Left ventricle myocardium inferior (tissue), 1 donor: ENCODE measurements at regions not wholly inside any gene's neighbourhood (a gene's known extent, or its start where the extent isn't known, plus 50 kb on each side); places are given as distances from the start of the nearest gene placed in this dataset.

Experiments used
- DNase-seq: peaks from one replicate; pipeline ENCODE4 v3.0.0-alpha.2; 2020
- H3K27ac ChIP-seq: fragments of 200-600 bp; replicated peaks from 2 replicates; pipeline ENCODE4 v1.8.0; 2021
- H3K27me3 ChIP-seq: fragments of 200-600 bp; 2 replicates; pipeline ENCODE4 v1.8.0; 2021; ENCODE audit warnings: low read depth
- H3K36me3 ChIP-seq: fragments of 200-600 bp; 2 replicates; pipeline ENCODE4 v1.8.0; 2021
- H3K4me1 ChIP-seq: fragments of 200-600 bp; 2 replicates; pipeline ENCODE4 v1.8.0; 2021
- H3K4me3 ChIP-seq: fragments of 200-600 bp; 2 replicates; pipeline ENCODE4 v1.8.0; 2021; ENCODE audit warnings: mild to moderate bottlenecking, moderate library complexity
- H3K9me3 ChIP-seq: fragments of 200-600 bp; replicated peaks from 2 replicates; pipeline ENCODE4 v1.8.0; 2021
- intact Hi-C: fragments of 100-400 bp; cut with micrococcal nuclease; formaldehyde crosslinking; loops from one replicate; pipeline ENCODE4 v1.11.0; 2022
- TF ChIP-seq, protein P1 (sequence below): fragments of 200-600 bp; IDR thresholded peaks from 2 replicates; pipeline ENCODE4 v1.8.0; 2021; ENCODE audit warnings: antibody characterized with exemption, mild to moderate bottlenecking, borderline replicate concordance
- donor health status: DM: no; HTN: yes; CAD: no; lungs with severe emphysema.

DNA sequence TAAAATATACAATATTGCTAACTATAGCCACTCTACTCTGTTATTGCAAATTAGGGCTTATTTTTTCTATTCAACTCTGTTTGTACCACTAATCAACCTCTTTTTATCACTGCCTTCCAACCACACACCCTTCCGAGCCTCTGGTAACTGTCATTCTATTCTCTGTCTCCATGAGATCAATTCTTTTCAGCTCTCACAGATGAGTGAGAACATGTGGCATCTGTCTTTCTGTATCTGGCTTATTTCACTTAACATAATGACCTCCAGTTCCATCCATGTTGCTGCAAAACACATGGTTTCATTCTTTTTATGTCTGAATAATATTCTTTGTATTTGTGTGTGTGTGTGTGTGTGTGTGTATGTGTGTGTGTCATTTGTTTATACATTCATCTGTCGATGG lies 350.1 kb upstream of the DACH1 start:
- intact Hi-C loops, result no loop called here
- no peak overlapping the region for H3K4me3 ChIP-seq
- DNase-seq, result no peak
- H3K9me3 ChIP-seq, result peaks cover 22% of the 10 kb centered on the region
- no peaks in the 10 kb centered on the region for H3K27me3 ChIP-seq
- TF ChIP-seq, protein P1, sequence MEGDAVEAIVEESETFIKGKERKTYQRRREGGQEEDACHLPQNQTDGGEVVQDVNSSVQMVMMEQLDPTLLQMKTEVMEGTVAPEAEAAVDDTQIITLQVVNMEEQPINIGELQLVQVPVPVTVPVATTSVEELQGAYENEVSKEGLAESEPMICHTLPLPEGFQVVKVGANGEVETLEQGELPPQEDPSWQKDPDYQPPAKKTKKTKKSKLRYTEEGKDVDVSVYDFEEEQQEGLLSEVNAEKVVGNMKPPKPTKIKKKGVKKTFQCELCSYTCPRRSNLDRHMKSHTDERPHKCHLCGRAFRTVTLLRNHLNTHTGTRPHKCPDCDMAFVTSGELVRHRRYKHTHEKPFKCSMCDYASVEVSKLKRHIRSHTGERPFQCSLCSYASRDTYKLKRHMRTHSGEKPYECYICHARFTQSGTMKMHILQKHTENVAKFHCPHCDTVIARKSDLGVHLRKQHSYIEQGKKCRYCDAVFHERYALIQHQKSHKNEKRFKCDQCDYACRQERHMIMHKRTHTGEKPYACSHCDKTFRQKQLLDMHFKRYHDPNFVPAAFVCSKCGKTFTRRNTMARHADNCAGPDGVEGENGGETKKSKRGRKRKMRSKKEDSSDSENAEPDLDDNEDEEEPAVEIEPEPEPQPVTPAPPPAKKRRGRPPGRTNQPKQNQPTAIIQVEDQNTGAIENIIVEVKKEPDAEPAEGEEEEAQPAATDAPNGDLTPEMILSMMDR, result no peak
- H3K27ac ChIP-seq, result no peak overlapping the region
- H3K36me3 ChIP-seq, result no peaks in the 10 kb centered on the region
- no peaks in the 10 kb centered on the region for H3K4me1 ChIP-seq

DNA sequence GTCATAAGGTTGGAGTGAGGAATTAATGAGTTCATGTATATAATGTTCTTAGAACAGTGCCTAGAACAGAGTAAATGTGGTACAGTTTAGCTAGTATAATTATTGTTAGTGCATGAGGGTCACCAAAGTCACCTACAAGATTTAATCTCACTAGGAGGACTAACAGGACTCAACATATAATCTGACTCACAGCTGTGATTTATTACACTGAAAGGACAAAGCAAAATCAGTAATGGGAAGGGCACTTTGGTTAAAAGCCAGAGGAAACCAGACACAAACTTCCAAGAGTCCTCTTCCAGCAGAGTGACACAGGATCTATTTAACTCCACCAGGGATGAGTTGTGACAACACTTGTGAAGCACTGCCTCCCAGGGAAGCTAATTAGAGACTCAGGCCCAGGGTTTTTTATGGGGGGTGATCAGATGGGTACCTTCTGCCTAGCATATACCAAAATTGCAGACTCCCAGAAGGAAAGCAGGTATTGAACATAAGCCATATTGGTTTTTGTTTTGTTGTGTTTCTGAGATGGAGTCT lies 341.2 kb upstream of the DACH1 start:
- no peaks in the 10 kb centered on the region for H3K4me1 ChIP-seq
- no peaks in the 10 kb centered on the region for H3K36me3 ChIP-seq

DNA sequence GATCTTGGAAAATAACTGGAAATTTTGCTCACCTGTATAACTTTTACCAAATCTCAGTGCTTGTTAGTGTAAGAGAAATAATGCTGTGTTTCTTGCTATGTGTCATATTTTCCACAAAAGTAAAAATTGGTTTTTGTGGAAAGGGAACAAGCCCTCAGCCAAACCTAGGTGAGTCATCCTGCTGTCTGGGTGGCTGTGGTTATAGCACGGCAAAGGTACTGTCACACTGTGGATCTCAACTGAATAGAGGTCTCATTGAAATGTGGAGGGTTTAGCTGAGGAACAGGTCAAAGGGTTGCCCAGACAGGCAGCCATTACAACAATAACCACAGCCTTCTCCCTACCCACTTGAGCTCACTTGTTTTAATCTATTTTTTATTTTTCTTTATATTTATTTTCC lies 338.8 kb upstream of the DACH1 start:
- TF ChIP-seq, protein P1, result no peak
- no peak for DNase-seq
- Histone ChIP-seq H3K4me1 (no peaks in the 10 kb centered on the region), H3K9me3 (no peaks in the 10 kb centered on the region), H3K27me3 (no peaks in the 10 kb centered on the region), H3K36me3 (no peaks in the 10 kb centered on the region), H3K27ac (no peak overlapping the region), H3K4me3 (no peak overlapping the region)
- intact Hi-C loops, result no loop called here

More for the DNA sequence above, 341.2 kb upstream of the DACH1 start:
- intact Hi-C loops, result no loop called here
- TF ChIP-seq, protein P1, result no peak
- H3K27ac ChIP-seq, result no peak overlapping the region
- no peaks in the 10 kb centered on the region for H3K27me3 ChIP-seq
- H3K4me3 ChIP-seq, result no peak overlapping the region
- H3K9me3 ChIP-seq, result no peaks in the 10 kb centered on the region
- no peak for DNase-seq

DNA sequence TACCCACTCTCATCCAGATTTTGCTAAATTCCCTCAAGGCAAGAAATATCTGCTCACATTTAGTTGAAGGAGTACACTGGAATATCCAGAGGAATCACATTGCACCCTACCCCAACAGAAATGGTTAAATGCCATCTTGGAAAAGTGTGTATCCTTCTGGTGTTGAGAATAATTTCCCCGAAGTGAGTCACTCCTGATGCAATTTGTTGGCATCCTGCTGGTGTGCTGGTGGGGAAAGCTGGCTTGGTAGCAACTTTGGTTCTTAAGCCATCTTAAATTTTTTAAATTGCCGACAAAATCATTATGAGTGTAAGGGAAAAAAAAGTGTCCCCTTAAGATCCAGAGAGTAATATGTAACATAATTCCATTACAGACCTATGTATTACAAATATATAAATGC lies 337.3 kb upstream of the DACH1 start:
- H3K36me3 ChIP-seq, result no peaks in the 10 kb centered on the region
- no peaks in the 10 kb centered on the region for H3K4me1 ChIP-seq
- TF ChIP-seq, protein P1, result no peak
- intact Hi-C loops, result no loop called here
- H3K27ac ChIP-seq, result no peak overlapping the region
- H3K4me3 ChIP-seq, result no peak overlapping the region
- DNase-seq, result no peak
- no peaks in the 10 kb centered on the region for H3K27me3 ChIP-seq
- no peaks in the 10 kb centered on the region for H3K9me3 ChIP-seq

DNA sequence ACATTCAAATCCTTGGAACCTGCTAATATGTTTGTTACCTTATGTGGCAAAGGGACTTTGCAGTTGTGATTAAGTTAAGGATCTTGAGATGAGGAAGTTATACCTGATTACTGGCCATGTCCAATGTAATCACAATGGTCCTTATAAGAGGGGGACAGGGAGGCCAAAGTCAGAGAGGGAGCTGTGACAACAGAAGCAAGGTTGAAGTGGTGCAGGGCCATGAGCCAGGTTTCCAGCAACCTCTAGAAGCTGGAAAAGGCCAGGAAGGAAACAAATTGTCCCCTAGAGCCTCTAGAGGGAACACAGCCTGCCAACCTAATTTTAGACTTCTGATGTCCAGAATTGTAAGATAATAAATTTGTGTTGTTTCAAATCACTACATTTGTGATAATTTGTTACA lies 334.7 kb upstream of the DACH1 start:
- Histone ChIP-seq H3K4me1 (no peaks in the 10 kb centered on the region), H3K9me3 (no peaks in the 10 kb centered on the region), H3K4me3 (no peak overlapping the region), H3K27ac (no peak overlapping the region), H3K36me3 (no peaks in the 10 kb centered on the region), H3K27me3 (no peaks in the 10 kb centered on the region)
- intact Hi-C loops, result no loop called here
- no peak for DNase-seq
- TF ChIP-seq, protein P1, result no peak
